ENCODE measurements at regions not wholly inside any gene's neighbourhood (a gene's known extent, or its start where the extent isn't known, plus 50 kb on each side); places are given as distances from the start of the nearest gene placed in this dataset.

DNA sequence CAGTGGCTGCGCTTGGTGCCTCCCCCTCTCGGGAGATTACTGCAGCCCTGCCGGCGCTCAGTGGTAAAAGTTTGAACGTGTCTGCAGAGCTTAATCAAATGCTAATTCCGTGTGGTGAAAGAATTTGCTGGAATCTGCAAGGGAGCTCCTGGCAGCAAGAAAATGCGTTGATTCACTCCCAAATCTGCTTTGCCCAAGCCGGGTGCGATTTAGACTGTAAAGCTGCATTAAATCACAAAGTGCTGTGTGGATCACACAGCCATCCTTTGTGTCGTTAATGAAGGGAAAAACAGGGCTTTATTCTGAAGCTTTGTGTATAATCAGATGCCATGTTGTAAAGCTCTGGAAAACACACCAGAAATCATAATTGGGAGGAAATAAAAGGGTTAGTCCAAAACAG, 444.1 kb downstream of the BCOR start:
- FAIRE-seq: no peak

DNA sequence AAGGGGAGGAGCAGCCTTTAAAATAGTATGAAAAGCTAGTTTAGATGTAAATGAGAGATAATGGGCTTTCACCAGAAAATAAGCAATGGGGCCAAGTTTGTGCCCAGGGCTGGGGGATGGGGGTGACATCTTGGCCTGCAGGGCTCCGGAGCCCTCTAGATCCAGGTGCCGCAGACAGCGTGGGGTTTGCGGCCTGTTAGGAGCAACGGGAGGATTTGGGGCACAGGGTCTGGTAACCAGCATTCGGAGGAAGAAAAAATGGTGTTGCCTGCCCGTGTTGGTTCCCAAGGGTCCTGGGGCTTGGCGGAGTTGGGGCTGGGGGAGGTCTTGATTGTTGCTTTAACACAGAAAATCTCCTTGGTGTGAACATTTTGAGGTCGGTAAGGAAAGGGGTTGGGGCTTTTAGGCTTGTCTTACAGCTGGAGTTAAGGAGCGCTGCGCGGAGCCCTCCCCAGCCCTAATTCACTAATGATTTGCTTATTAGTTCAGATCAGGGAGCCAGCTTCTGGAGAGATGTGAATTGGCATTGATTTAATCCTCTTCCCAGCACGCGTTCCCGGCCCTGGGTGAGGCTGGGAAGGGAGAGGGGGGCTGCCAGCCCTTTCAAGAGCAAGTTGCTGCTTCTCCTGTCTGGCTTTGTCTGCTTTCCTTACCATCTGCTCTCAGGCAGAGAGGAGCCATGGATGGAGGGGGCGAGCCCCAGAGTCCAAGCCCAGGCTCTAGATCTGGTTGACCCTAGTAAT, 443.4 kb downstream of the BCOR start:
- FAIRE-seq: no peak

DNA sequence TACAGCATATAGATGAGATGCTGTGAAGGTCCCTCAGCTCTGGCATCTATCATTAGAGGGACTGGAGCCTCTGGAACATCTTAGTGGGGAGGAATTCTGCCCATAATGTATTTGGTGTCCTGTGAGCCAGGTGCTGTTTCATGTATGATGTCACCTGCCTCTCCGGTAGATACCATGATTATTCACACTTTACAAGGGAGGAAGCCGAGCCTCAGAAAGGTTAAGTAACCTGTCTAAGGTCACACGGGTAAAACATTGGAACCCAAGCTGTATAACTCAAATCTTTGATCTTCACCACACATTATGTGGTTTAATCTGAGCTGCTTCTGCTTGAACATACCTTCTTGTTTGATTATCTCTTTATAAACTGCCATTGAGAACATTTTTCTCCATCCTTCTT, 442.8 kb downstream of the BCOR start:
- FAIRE-seq: no peak

DNA sequence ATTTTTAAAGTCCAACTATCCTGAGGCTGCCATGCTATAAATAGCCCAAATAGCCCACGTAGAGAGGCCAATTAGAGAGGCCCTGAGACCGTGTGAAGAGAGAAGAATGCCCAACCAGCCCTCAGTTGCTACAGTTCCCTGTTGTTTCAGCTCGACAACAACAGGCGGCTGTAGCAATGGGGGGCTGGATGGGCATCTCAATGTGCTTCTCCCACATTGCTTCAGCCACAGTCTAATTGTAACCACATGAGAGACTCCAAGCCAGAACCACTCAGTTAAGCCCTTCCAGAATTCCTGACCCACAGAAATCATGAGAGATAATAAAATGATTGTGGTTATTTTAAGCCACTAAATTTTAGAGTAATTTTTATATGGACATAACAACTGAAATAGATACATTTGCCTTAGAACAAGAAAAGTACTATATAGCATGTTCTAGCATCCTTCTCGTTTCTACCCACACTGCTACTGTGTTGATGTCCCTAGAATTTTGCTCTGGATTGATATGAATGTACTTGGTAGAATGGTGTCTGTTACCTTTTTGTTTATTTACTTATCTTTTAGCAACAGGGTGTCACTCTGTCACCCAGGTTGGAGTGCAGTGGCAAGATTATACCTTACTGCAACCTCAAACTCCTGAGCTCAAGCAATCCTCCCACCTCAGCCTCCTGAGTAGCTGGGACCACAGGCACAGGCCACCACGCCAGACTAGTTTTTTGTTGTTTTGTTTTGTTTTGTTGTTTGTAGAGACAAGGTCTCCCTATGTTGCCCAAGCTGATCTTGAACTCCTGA, 436.4 kb downstream of the BCOR start:
- FAIRE-seq: no peak

DNA sequence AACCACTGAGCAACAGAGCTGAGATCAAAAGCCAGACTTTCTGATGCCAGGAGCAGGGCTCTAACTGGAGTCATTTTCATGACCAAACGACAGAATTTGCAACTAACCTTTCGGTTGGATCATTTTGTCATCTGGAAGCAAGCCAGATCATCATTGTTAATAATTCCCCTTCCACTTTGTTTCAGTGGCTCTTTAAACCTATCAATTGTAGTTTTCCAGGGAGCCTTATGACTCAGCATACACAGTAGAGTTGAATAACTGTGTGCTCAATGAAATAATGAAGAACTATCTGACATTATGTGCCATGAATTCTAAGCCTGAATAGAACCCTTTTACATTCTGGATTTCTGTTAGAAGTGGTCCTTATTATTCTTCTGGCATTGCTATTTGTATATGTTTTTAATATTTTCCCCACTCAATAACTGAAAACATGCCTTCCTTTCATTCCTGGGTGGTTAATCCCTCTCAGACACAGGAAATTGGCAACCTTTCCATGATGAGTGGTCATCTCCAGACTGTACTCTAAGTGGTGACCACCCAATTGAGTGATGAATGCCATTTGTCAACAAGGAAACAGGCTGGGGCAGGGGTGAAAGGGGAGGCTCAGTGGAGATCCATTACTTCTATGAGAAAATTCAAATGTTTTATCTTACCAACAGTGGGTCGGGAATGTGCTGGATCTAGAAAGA, 431.8 kb downstream of the BCOR start:
- no peak for FAIRE-seq

DNA sequence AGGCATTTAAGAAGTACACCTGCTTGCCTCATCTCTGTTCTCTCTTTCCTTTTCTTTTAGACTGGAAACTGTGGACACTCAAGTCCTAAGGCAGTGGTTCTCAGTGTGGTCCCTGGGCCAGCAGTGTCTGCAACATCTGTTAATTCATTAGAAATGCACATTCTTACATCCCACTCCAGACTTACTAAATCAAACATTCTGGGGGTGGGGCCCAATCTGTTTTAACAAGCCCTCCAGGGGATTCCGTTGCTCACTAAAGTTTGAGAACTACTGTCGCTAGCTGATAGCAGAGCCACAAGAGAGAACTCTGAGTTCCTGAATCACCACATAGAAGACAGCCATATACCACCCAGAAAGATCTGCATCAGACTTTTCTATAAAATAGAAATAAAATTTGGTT, 430.6 kb downstream of the BCOR start:
- FAIRE-seq: no peak

DNA sequence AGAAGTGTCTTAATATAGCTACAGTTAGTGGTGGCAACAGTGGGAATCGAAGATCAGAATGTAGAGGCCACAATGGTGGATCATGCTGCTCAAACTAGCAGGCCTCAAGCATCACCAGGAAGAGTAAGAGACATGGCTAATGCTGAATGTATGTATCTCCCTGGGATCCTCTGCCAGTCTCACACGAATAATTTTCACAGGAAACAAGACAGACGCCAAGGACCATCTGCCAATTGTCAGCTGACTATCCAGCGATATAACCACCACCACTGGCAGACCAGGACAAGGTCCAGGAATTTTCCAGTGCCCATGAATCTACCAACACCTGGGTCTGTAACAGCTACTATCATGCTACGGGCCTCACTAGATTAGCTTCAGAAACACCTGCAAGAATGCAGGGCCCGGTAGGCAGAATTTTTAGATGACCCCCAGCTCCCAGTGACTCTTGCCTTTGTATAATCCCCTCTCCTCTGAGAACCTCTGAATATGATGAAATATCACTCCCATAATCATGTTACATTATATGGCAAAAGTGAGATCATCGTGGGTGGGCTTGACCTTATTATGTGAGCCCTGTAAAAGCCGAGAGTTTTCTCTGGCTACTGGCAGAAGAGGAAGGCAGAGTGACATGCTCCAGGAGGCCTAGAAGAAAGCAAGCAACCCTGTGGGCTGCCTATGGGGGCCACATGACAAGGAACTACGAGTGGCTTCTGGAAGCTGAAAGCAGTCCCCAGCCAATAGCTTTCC, 429.8 kb downstream of the BCOR start:
- FAIRE-seq: peak; percentile 31

DNA sequence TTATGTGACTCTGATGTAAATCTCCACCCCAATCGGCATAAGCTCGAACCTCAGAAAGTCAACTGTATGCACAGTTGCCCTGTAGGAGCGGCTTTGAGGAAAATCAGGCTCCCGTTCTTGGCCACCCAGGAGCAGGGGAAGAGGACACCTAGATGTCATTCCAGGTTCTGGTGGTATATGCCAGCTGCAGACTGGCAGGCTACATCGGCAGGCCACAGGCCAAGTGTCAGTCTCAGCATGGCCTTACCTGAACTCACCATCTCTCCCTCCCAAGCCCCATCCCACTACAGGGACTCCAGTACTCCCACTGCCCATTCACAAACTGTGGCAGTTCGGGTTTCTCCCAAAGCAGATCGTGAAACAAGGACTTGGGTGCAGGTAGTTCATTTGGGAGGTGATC, 428.1 kb downstream of the BCOR start:
- peak; percentile 10 for FAIRE-seq

DNA sequence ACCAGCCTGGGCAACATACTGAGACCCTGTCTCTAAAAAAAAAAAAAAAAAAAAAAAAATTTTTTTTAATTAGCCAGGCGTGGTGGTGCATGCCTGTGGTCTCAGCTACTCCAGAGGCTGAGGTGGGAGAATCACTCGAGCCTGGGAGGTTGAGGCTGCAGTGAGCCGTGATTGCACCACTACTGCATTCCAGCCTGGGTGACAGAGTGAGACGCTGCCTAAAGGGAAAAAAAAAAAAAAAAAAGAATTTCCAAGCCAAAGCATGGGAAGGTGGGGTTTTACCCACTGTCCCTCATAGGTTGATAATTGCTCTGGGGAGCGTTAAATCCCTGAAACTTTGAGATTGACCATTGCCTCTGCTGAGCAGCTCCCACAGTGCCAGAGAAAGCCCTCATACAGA, 427.5 kb downstream of the BCOR start:
- FAIRE-seq: no peak

DNA sequence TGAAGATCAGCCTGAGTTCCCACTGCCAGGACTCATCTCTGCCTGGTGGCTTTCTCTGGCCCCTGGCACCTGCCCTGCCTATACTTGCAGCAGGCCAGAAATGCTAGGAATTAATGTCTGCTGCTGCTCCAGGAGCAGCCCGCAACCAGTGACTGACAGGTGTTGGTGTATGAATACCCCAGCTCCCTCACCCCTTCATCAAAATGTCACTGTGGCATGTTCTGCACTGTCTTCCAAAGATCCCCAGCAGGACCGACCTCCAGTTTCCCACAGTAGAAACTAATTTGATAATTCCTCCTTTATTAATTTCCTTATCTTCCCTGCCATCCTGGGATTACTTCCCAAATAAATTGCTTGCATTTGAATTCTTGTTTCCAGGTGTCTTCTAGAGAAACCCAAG, 425.4 kb downstream of the BCOR start:
- FAIRE-seq: no peak

DNA sequence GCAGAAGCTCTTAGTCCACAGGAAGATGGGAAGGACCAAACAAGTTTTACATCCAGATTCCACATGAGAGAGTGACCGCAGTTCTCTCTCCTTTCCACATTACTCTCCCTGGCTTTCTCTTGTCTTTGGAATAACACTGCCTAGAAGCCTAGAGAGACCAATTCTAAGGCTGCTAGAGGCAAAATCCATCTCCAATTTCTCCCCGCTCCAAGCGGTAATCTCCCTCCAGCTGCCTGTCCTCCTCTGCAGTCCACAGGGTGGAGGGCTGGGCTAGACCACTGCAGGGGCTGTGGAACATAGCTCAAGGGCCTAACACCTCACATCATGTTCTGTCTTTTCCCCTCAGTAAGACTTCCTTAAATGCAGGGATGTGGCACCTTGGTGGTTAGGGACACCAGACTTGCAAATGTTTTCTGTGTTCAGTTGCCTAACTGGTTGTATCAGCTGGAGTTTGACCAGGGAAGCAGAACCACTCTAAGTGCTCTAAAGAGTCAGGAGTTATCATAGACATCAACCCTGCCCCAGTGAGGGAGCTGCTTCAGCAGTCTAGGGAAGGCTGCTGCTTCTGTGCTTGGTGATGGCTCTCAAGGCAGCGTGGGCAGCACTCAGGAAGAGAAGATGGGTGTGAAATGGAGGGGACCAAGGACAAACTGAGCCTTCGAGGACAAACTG, 423.1 kb downstream of the BCOR start:
- FAIRE-seq: no peak

DNA sequence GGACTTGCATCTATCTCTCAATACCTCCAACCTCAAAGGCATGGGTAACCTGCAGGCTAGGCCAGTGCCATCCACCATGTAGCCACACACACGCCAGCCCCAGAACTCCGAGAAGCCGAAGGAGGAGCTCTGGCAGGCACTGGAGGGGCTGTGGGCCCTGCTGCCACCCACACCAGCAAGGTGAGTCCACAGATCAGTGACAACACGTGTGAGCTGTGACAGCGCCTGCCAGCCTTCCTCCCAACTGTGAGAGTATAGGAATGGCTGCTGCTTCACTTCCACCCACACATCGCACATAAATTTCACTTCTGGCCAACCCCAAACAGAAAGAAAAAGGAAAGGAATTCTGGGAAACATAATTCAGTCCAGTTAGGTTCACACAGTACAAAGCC, 422.6 kb downstream of the BCOR start:
- FAIRE-seq: no peak

DNA sequence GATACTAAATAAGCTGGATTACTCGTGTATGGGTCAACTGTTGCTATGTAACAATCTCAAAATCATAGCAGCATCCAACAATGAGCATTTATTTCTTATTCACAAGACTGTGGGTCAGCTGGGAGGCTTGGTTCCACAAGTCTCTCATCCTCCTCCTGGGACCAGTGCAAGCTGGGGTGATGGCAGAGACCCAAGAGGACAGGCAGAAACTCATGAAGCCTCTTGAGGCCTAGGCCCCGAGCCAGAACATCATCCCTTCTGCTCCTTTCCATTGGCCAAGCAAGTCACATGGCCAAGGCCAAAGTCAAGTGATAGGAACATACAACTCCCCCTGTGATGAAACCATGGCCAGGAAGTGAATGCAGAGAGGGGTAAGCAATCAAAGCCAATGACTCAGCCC, 422.1 kb downstream of the BCOR start:
- FAIRE-seq: no peak

DNA sequence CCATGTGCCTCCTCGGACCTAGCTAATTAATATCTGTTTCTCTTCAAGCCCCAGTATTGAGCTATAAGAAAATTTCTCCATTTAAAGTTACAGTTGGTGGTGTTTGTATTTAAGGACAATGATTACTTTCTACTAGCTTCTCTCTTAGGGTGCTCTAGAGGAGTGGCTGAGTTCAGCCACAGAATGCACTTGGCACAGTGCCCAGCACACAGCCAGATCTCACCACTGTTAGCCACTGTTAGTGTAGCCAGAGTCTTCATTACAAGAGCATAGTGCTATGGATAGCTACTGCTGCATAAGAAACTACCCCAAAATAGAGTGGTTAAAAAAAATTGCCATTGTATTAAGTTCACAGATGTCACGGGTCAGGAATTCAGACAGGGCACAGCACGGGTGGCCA, 421.3 kb downstream of the BCOR start:
- no peak for FAIRE-seq

DNA sequence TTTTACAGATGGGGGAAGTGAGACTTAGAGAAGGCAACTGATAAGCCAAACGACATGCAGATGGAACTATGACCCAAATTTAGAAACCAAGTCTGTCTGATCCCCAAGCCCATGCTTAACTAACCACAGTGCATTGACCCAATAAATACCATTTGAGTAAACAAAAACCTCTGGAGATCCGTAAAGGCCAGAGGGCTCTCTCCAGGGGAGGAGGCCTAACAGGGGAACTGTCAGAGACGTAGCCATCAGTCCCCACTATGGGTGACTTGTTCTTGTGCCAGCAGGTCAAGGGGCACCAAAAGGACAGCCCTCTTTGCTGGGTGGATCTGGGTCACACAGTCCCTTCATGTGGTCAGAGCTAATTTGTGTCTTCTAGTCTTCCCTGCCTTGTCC, 420.2 kb downstream of the BCOR start:
- no peak for FAIRE-seq

DNA sequence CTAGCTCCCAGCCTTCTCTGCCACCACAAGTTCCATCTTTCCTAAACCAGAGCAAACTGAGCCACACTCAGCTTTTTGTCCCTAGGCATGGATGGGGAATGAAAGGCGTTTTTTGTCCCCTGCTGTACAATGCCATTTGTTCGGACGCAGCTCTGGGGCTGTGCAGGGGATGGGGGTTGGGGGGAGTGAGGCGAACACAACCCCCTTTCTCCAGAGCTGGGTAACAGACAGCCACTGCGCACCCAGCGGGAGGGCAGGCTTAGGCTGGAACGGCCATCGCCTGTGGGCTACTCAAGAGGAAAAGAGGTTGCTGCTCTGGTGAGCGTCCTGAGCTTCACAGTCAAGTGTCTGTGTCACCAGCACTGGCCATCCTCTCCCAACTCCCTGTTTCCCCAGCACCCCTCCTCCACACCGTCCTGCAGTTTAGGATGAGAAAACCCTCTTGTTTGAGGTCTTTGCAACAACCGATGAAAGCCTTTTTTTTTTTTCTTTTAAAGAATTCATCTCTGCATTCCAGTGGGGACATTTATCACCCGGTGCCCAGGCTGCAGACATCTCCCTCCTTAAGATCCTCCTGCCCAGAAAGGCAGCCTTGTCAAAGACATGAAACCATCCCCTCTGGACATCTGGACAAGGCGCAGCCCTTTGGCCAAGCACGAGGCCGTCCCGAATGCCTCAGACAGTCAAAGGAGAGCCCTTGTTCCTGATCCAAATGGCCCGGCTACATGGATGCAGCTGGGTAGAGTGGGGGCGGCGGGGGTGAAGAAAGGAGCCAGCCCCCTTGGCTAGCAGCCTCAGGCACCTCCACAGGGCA, 419.6 kb downstream of the BCOR start:
- no peak for FAIRE-seq

DNA sequence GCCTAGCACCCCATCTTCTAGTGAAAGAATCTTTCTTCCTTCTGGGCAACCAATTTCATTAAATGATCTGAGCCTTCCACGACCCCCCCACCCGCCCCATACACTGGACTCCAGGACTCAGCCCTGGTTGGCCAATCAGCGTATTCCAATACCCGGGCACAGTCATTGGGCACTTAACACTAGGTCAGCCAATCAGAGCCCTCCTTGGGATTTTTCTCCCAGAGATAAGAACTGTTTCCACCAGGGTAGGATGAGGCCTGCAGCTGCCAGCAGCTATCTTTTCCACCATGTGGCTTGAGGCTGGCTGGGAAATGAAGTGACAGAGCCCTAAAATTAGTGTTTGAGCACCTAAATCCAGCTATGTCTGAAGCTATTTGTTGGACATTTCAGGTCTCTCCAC, 418.8 kb downstream of the BCOR start:
- FAIRE-seq: no peak

DNA sequence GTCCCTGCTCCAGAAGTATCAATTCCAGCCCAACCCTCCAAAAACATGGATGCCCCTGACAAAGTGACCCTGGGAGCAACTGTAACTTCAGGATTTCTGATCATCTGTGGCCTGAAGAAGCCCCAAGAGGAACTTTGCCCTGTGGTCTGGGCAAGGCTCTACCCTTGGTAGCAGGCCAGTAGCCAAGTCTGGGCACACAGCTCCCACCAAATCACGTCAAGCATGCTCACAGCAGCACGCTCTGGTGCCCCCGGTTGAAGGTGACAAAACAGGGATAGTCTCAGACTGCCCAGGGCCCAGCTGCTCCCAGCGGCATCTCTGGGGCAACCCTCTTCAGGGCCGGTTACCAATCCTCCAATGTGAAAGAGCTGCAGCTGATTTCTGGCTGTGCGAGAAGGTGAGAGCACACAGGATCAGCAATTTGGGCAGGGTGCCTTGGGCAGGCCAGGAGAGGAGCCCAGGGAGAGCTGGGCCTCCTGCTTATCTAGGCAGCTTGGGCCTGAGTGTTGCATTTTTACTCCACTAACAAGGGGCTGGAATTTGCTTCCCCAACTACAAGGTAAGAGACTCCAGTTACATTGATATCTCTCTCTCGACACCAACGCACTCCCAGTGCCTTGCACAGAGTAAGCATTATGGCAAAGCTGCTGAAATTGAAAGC, 418.1 kb downstream of the BCOR start:
- no peak for FAIRE-seq

DNA sequence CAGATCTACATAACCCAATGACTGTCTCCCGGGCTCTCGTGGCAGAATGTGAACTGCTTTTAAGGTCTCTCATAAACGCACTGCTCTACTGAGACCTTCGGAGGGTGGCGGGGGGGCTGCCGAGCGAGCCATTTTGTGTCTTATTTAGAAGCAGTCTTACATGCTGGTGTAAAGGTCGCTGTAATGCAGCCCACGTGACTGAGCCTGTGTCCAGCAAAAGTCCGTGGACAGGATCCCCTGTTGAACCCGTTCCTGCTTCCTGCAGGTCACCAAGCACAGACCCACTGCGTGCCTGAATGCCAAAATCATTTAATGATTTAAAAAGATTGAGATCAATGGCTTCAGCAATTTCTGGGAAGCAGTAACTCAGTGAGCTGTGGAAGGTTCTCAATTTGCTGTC, 415.9 kb downstream of the BCOR start:
- FAIRE-seq: no peak

DNA sequence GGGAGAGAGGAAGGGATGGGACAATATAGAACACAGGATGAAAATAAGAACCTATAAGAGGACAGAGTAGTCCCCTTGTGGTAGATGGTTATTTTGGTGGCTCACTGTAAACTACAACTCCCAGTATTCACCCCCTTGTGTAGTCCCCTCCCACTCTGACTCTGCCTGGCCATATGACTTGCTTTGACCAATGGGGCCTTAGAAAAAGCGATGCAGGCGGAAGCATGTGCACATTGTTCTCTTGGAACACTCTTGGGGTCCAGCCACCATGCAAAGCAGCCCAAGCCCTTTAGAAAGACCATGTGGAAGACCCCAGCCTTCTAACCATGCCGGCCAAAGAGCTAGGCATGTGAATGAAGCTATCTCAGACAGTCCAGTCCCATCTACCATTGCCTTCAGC, 415.0 kb downstream of the BCOR start:
- no peak for FAIRE-seq

DNA sequence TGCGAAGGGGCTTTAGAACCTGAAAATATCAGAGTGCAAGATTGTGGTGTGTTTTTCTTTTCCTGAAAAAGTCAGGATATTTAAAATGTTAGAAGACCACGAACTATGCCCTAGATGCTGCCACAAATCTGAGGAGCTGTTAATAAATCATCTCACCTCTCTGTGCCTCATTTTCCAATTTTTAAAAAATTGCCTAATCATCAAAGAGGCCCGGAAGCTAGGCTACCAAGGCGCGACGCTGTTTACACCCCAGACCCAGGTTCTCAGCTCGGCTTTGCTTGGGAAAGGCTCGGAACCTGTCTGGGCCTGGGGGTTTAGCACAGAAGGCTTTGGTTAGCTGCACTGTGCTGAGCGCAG, 409.6 kb downstream of the BCOR start:
- no peak for FAIRE-seq
